ENCODE measurements at regions not wholly inside any gene's neighbourhood (a gene's known extent, or its start where the extent isn't known, plus 50 kb on each side); places are given as distances from the start of the nearest gene placed in this dataset.

GRCh38 chr2:67666386-67667053 is 269.4 kb downstream of the ETAA1 start:
- TF ChIP-seq EZH2 (IDR thresholded peaks at IDR 0.05; ENCODE audit: borderline replicate concordance, low read depth, low read length, severe bottlenecking) (no peak), POLR2AphosphoS5 (IDR thresholded peaks at IDR 0.05; ENCODE audit: insufficient read depth, low read depth, low read length) (no peak), POLR2A (IDR thresholded peaks at IDR 0.05; ENCODE audit: low read depth, low read length) (no peak), JUN (IDR thresholded peaks at IDR 0.05; ENCODE audit: borderline replicate concordance, insufficient read depth, insufficient read length, low read depth) (no peak), FOS (IDR thresholded peaks at IDR 0.05; ENCODE audit: borderline replicate concordance, insufficient read depth, low read length) (no peak), MAX (IDR thresholded peaks at IDR 0.05; ENCODE audit: insufficient read depth, insufficient read length) (no peak), MYC (IDR thresholded peaks at IDR 0.05; ENCODE audit: low read depth, low read length) (no peak)
- TF ChIP-seq, protein P1, sequence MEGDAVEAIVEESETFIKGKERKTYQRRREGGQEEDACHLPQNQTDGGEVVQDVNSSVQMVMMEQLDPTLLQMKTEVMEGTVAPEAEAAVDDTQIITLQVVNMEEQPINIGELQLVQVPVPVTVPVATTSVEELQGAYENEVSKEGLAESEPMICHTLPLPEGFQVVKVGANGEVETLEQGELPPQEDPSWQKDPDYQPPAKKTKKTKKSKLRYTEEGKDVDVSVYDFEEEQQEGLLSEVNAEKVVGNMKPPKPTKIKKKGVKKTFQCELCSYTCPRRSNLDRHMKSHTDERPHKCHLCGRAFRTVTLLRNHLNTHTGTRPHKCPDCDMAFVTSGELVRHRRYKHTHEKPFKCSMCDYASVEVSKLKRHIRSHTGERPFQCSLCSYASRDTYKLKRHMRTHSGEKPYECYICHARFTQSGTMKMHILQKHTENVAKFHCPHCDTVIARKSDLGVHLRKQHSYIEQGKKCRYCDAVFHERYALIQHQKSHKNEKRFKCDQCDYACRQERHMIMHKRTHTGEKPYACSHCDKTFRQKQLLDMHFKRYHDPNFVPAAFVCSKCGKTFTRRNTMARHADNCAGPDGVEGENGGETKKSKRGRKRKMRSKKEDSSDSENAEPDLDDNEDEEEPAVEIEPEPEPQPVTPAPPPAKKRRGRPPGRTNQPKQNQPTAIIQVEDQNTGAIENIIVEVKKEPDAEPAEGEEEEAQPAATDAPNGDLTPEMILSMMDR (IDR thresholded peaks at IDR 0.05; ENCODE audit: extremely low read depth in 1 of 2, insufficient read depth in 1 of 2, low read depth in 1 of 2, low read length in 2 of 2): no peak
